ENCODE measurements at regions not wholly inside any gene's neighbourhood (a gene's known extent, or its start where the extent isn't known, plus 50 kb on each side); places are given as distances from the start of the nearest gene placed in this dataset.

DNA sequence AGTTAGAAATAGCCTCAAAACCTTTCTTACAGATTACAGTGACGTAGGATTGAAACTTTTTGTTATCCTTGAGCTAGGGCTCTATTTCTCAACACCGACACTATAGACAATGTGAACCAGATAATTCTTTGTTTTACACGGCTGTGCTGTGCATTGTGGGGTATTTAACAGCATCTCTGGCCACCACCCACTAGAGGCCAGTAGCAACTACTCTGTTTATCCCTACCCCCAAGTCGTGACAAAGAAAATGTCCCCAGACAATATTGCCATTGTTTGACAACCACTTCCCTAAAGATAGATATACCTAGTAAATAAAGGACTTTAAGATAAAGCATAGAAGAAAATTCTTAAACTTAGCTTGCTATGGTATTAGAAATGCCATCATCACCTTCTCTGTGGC, 359.6 kb downstream of the ARL4A start:
- TF ChIP-seq, protein P1, sequence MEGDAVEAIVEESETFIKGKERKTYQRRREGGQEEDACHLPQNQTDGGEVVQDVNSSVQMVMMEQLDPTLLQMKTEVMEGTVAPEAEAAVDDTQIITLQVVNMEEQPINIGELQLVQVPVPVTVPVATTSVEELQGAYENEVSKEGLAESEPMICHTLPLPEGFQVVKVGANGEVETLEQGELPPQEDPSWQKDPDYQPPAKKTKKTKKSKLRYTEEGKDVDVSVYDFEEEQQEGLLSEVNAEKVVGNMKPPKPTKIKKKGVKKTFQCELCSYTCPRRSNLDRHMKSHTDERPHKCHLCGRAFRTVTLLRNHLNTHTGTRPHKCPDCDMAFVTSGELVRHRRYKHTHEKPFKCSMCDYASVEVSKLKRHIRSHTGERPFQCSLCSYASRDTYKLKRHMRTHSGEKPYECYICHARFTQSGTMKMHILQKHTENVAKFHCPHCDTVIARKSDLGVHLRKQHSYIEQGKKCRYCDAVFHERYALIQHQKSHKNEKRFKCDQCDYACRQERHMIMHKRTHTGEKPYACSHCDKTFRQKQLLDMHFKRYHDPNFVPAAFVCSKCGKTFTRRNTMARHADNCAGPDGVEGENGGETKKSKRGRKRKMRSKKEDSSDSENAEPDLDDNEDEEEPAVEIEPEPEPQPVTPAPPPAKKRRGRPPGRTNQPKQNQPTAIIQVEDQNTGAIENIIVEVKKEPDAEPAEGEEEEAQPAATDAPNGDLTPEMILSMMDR (IDR thresholded peaks at IDR 0.05): no peak
- TF ChIP-seq POLR2AphosphoS5 (IDR thresholded peaks at IDR 0.05) (no peak), POLR2A (IDR thresholded peaks at IDR 0.05) (no peak), EP300 (IDR thresholded peaks at IDR 0.05) (no peak)

Measured in sigmoid colon (tissue), 4 donors.